ENCODE measurements at regions not wholly inside any gene's neighbourhood (a gene's known extent, or its start where the extent isn't known, plus 50 kb on each side); places are given as distances from the start of the nearest gene placed in this dataset.

DNA sequence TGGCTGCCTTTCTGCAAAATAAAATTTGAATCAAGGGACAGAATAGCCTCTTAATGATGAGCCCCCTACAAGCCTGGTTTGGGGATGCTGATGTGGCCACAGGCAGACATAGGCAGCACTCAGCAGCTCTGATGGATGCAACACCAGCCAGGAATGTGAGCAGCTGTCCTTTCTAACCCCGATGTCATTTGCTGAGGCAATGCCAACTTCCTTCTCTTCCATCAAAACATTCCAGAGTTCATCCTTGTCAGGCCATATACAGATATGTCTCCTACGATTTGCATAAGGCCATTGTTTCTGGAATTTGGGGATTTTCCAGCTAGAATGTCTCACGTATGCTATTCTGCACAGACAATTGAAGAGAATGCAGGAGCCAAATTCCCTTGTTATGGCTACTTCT is 52.1 kb upstream of the MYOCD start:
- H3K9me3 Mint-ChIP-seq, result peaks cover 3% of the 10 kb centered on the region
- H3K36me3 Mint-ChIP-seq (ENCODE audit: low read depth), result no peaks in the 10 kb centered on the region
- no peaks in the 10 kb centered on the region for H3K4me1 Mint-ChIP-seq
- POLR2A ChIA-PET, result no interaction called here
- H3K4me3 Mint-ChIP-seq, result no peak overlapping the region
- ATAC-seq (ENCODE audit: low read depth) (no peak), DNase-seq (no peak)
- intact Hi-C loops (cut with micrococcal nuclease), result no loop called here
- H3K27ac Mint-ChIP-seq, result no peak overlapping the region
- CTCF ChIA-PET, result no interaction called here
- H3K27me3 Mint-ChIP-seq, result no peaks in the 10 kb centered on the region
- TF ChIP-seq, protein P1, sequence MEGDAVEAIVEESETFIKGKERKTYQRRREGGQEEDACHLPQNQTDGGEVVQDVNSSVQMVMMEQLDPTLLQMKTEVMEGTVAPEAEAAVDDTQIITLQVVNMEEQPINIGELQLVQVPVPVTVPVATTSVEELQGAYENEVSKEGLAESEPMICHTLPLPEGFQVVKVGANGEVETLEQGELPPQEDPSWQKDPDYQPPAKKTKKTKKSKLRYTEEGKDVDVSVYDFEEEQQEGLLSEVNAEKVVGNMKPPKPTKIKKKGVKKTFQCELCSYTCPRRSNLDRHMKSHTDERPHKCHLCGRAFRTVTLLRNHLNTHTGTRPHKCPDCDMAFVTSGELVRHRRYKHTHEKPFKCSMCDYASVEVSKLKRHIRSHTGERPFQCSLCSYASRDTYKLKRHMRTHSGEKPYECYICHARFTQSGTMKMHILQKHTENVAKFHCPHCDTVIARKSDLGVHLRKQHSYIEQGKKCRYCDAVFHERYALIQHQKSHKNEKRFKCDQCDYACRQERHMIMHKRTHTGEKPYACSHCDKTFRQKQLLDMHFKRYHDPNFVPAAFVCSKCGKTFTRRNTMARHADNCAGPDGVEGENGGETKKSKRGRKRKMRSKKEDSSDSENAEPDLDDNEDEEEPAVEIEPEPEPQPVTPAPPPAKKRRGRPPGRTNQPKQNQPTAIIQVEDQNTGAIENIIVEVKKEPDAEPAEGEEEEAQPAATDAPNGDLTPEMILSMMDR (IDR thresholded peaks at IDR 0.05), result no peak
